ENCODE measurements at regions not wholly inside any gene's neighbourhood (a gene's known extent, or its start where the extent isn't known, plus 50 kb on each side); places are given as distances from the start of the nearest gene placed in this dataset.

DNA sequence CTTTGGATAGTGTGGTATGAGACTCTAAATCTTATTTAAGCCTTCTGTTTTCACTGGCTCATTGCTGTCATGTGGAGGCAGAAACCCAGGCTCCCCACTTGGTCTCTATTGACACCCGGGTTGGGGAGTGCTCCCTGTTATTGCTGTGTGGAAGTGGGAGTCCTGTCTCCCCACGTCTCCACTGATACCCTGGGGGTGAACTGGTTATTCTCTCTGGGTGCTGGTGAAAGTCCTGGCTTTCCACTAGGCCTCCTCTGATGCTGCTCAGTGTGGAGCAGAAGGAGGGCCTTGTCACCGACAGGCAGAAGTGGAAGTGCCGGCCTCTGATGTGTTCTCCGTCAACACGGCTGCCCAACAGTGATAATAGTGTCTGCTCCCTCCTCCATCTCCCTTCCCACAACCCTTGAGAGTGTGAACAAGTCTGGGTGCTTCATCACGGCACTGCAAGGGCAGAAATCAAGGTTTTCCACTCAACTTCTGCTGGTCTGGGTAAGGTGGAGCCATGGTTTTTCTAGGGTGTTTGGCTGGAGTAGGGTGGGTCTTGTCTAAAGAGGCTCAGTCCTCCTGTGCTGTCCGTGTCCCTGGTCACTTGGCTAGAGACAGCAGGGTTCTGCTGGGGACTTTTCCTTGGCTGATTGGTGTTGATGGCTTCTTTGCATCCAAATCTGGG lies 240.7 kb upstream of the B3GAT1 start:
- H3K79me1 ChIP-seq (ENCODE audit: low read depth, low read length) = no peaks in the 10 kb centered on the region
- no peak for TF ChIP-seq NANOG (IDR thresholded peaks at IDR 0.05; ENCODE audit: insufficient read depth, low read depth, low read length, poor library complexity, severe bottlenecking)
- TF ChIP-seq ZNF274 (IDR thresholded peaks at IDR 0.05; ENCODE audit: borderline replicate concordance, extremely low read depth, low read length) = no peak
- TF ChIP-seq, protein P1, sequence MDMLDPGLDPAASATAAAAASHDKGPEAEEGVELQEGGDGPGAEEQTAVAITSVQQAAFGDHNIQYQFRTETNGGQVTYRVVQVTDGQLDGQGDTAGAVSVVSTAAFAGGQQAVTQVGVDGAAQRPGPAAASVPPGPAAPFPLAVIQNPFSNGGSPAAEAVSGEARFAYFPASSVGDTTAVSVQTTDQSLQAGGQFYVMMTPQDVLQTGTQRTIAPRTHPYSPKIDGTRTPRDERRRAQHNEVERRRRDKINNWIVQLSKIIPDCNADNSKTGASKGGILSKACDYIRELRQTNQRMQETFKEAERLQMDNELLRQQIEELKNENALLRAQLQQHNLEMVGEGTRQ (IDR thresholded peaks at IDR 0.05; ENCODE audit: low read length) = no peak
- no peak for TF ChIP-seq SIX5 (IDR thresholded peaks at IDR 0.05; ENCODE audit: low read depth, low read length)
- H3K79me2 ChIP-seq (ENCODE audit: control insufficient read depth in 1 of 2, insufficient read depth in 2 of 2, low read length in 2 of 2) = no peaks in the 10 kb centered on the region
- POLR2A ChIA-PET (ENCODE audit: partially characterized antibody) = no interaction called here
- no peaks in the 10 kb centered on the region; the same call in 1 of the 2 replicates for H3K23me2 ChIP-seq (ENCODE audit: low read depth, low read length)
- no peak overlapping the region for H2BK12ac ChIP-seq (ENCODE audit: low read depth, low read length)
- WGBS, 2 experiments (ENCODE audit: extremely low coverage in 1 of 2, insufficient coverage in 1 of 2, insufficient read length in 1 of 2, insufficient replicate concordance in 2 of 2, low coverage in 1 of 2, low lambda C conversion rate in 2 of 2, missing lambda C conversion rate in 1 of 2) = 84% methylated on average over 8 of the region's 8 CpGs; no CpG with 5 or more reads in 1 of the 2 experiments
- no peak overlapping the region for H3K23ac ChIP-seq (ENCODE audit: insufficient read length)
- no peaks in the 10 kb centered on the region for H3K27me3 ChIP-seq (replicated peaks in 1 of 4; ENCODE audit: control insufficient read depth in 3 of 4, extremely low read depth in 1 of 4, insufficient read depth in 3 of 4, low read length in 3 of 4)
- no peak overlapping the region for H2AFZ ChIP-seq (ENCODE audit: low read length)
- no peak overlapping the region for H3K18ac ChIP-seq (ENCODE audit: extremely low read depth, low read length)
- CTCF ChIA-PET (ENCODE audit: partially characterized antibody) = interaction anchor here (0.6 kb wide), 1 partner anchor 8 kb away, joined by 3 read pairs; no protein-coding TSS in a partner anchor
- no peak overlapping the region for H2BK5ac ChIP-seq (ENCODE audit: low read depth, low read length)
- H4K91ac ChIP-seq (replicated peaks; ENCODE audit: insufficient read length, low read length) = no peak overlapping the region
- no peak overlapping the region for H4K8ac ChIP-seq (ENCODE audit: extremely low read depth, insufficient read depth, low read length)
- no peak overlapping the region for H3K4me2 ChIP-seq (ENCODE audit: insufficient read depth in 1 of 2, low read depth in 2 of 2, low read length in 2 of 2)
- H3K9me3 ChIP-seq (ENCODE audit: insufficient read depth in 2 of 2, low read depth in 1 of 2, low read length in 1 of 2) = no peaks in the 10 kb centered on the region
- no peaks in the 10 kb centered on the region for H4K20me1 ChIP-seq (replicated peaks in 1 of 2; ENCODE audit: control insufficient read depth in 1 of 2, insufficient read depth in 2 of 2, low read length in 2 of 2)
- no peaks in the 10 kb centered on the region; a peak in 1 of 7 replicates for H3K4me1 ChIP-seq (replicated peaks in 1 of 4; ENCODE audit: control insufficient read depth in 3 of 4, insufficient read depth in 4 of 4, low read length in 3 of 4)
- no peak overlapping the region for H2BK15ac ChIP-seq (ENCODE audit: low read length)
- no peak overlapping the region for H3K27ac ChIP-seq (ENCODE audit: low read depth, low read length)
- no peaks in the 10 kb centered on the region for H3K36me3 ChIP-seq (ENCODE audit: control insufficient read depth in 2 of 4, insufficient read depth in 4 of 4, low read length in 3 of 4)
- FAIRE-seq (no peak), DNase-seq (ENCODE audit: low read depth in 1 of 2, low spot score in 2 of 2) (peak in 1 of 2 experiments; percentile 27)
- H2BK120ac ChIP-seq (replicated peaks; ENCODE audit: low read depth, low read length) = no peak overlapping the region
- no peak overlapping the region for H3K4ac ChIP-seq (replicated peaks; ENCODE audit: insufficient read length, low read depth, low read length)
- no peak overlapping the region for H3K56ac ChIP-seq (replicated peaks; ENCODE audit: insufficient read length, low read depth, low read length)
- no peak overlapping the region for H3K4me3 ChIP-seq (ENCODE audit: extremely low read depth in 1 of 4, insufficient read depth in 2 of 4, low read depth in 3 of 4, low read length in 4 of 4)
- no peak overlapping the region for H3K9ac ChIP-seq (replicated peaks in 1 of 4; ENCODE audit: extremely low read depth in 1 of 4, low read depth in 3 of 4, low read length in 3 of 4)
- H2AK5ac ChIP-seq (ENCODE audit: low read depth, low read length) = no peak overlapping the region
- no peak overlapping the region for H4K5ac ChIP-seq (ENCODE audit: insufficient read length, low read depth, low read length)
- H2BK20ac ChIP-seq (ENCODE audit: low read length) = no peak overlapping the region
- H3K14ac ChIP-seq (ENCODE audit: insufficient read length) = no peak overlapping the region
